GM13976 (cell line): ENCODE measurements at regions not wholly inside any gene's neighbourhood (a gene's known extent, or its start where the extent isn't known, plus 50 kb on each side); places are given as distances from the start of the nearest gene placed in this dataset.
"Not testable (repeated sequence)": the region's sequence is repeated elsewhere in the genome, so short reads cannot be mapped to it uniquely, and the experiment has no call there.

ENCODE experiments used
- DNase-seq: peaks from one replicate; pipeline ENCODE4 v3.0.0; 2012; ENCODE audit warnings: low spot score
- CTCF ChIP-seq: IDR thresholded peaks from 2 replicates; pipeline ENCODE4 v1.5.1; 2012; ENCODE audit warnings: borderline replicate concordance, mild to moderate bottlenecking; ENCODE audit not compliant: insufficient read depth; ENCODE audit errors: extremely low read depth, missing control alignments, control extremely low read depth
- in situ Hi-C: fragments of 300-500 bp; cut with MboI; formaldehyde crosslinking; loops from one replicate; pipeline ENCODE4 v1.12.0; 2022; ENCODE audit warnings: low sequenced_read_pairs, mixed read lengths, inconsistent platforms; ENCODE audit not compliant: unreplicated experiment

GRCh38 chr6:84836366-84836765, 72.0 kb upstream of the TBX18 start:
- no peak for DNase-seq
- TF ChIP-seq CTCF, result no peak
- in situ Hi-C loops, result no loop called here

- no peak for DNase-seq
- TF ChIP-seq CTCF, result no peak
- in situ Hi-C loops, result no loop called here
Measured at GRCh38 chr6:84835340-84835739, 70.9 kb upstream of the TBX18 start.

GRCh38 chr6:84831924-84832323, 67.5 kb upstream of the TBX18 start:
- DNase-seq, in situ Hi-C loops: not testable (repeated sequence)

- DNase-seq, result no peak
- in situ Hi-C loops, result no loop called here
- TF ChIP-seq CTCF, result no peak
Measured at GRCh38 chr6:84825461-84825860, 61.1 kb upstream of the TBX18 start.

GRCh38 chr6:84821314-84821713, 56.9 kb upstream of the TBX18 start:
- DNase-seq, in situ Hi-C loops: not testable (repeated sequence)

- DNase-seq, result no peak
- TF ChIP-seq CTCF, result no peak
- in situ Hi-C loops, result no loop called here
Measured at GRCh38 chr6:84816741-84817140, 52.3 kb upstream of the TBX18 start.

- no peak for TF ChIP-seq CTCF
- DNase-seq, result no peak
- in situ Hi-C loops, result no loop called here
Measured at GRCh38 chr6:84815896-84816735, 51.7 kb upstream of the TBX18 start.
